ENCODE measurements at regions not wholly inside any gene's neighbourhood (a gene's known extent, or its start where the extent isn't known, plus 50 kb on each side); places are given as distances from the start of the nearest gene placed in this dataset.

DNA sequence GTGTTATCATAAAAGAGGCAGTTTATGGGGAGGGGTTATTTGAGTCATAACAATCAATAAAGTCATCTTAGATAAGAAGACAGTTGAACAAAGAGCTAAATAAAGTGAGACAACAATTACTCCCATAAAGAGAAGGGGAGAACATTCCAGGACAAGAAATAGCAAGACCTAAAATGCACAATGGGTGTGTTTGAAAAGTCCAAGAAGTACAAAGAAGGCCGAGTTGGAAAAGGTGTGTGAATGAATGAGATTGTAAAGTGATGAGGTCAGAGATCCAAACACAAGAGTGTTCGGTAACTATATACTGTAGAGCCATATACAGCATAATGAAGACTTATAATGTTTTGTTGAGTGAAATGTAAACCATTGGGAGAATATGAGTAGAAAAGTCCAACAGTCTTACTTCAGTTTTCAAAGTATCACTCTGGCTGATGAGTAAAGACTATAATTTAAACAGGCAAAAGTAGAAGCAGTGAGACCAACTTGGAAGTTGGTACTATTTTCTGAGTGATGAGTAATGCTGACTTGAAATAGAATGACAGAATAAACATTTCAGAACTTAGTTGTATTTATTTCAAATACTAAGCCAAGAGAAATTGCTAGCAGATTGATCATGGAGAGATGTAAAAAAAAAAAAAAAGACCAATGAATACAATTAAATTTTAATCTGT is 868.7 kb upstream of the CDH9 start:
- no peak for DNase-seq (ENCODE audit: low spot score)
- no peaks in the 10 kb centered on the region for H3K27me3 ChIP-seq
- no peaks in the 10 kb centered on the region for H3K36me3 ChIP-seq
- no peaks in the 10 kb centered on the region for H3K4me1 ChIP-seq
- H3K9me3 ChIP-seq = no peaks in the 10 kb centered on the region
- no peak overlapping the region for H3K4me3 ChIP-seq
- no peak overlapping the region for H3K27ac ChIP-seq
- TF ChIP-seq CTCF (IDR thresholded peaks at IDR 0.05) = no peak

DNA sequence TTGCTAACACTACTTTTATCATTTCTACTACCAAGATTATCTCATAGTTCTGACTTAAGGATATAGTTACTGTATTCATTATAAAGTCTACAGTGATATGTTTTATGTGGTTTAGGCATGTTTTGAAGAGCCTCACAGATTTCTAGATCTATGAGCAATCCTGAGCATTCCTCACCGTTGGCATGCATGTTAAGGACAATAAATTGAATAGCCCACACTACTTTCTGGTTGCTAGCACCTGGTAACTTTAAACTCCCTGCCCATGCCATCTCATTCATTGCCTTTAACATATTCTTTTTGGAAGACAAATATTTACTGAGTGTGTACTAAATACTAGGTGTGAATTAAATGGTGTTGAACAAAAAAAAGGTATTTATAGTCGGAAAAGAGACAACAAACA is 868.1 kb upstream of the CDH9 start:
- Histone ChIP-seq H3K27ac (no peak overlapping the region), H3K4me3 (no peak overlapping the region), H3K4me1 (no peaks in the 10 kb centered on the region), H3K36me3 (no peaks in the 10 kb centered on the region), H3K9me3 (no peaks in the 10 kb centered on the region), H3K27me3 (no peaks in the 10 kb centered on the region)
- TF ChIP-seq CTCF (IDR thresholded peaks at IDR 0.05) = no peak
- DNase-seq (ENCODE audit: low spot score) = no peak

DNA sequence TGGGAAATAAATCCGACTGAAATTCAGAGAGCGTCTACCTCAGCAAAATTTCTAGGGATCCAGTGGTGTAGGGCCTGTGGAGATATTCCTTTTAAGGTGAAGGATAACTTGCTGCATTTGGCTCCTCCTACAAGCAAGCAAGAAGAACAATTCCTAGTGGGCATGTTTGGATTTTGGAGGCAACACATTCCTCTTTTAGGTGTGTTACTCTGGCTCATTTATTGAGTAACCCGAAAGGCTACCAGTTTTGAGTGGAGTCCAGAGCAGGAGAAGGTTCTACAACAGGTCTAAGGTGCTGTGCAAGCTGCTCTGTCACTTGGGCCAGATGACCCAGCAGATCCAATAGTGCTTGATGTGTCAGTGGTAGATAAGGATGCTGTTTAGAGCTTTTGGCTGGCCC is 862.4 kb upstream of the CDH9 start:
- H3K27ac ChIP-seq = no peak overlapping the region
- H3K4me1 ChIP-seq = no peaks in the 10 kb centered on the region
- no peaks in the 10 kb centered on the region for H3K27me3 ChIP-seq
- no peak for TF ChIP-seq CTCF (IDR thresholded peaks at IDR 0.05)
- no peak overlapping the region for H3K4me3 ChIP-seq
- H3K9me3 ChIP-seq = no peaks in the 10 kb centered on the region
- H3K36me3 ChIP-seq = no peaks in the 10 kb centered on the region
- no peak for DNase-seq (ENCODE audit: low spot score)

GRCh38 chr5:27876071-27876470 is 837.7 kb upstream of the CDH9 start:
- DNase-seq (ENCODE audit: low spot score) = no peak
- peaks cover 0 to 11% of the 10 kb centered on the region in 2 donors for H3K9me3 ChIP-seq

DNA sequence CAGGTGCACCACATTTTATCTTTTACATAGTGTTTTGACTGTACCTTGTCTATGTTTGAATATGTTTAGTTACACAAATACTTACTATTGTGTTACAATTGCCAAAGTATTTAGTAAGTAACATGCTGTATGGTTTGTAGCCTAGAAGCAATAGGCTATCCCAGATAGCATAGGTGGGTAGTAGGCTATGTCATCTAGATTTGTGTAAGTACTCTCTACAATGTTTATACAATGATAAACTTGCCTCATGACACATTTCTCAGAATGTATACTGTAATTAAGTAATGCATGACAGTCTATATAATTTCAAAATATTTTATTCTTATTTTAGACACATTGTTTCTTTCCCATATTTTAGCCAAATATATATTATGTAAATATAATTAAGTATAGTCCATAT is 836.8 kb upstream of the CDH9 start:
- H3K4me1 ChIP-seq = no peaks in the 10 kb centered on the region
- no peaks in the 10 kb centered on the region for H3K36me3 ChIP-seq
- no peak for TF ChIP-seq CTCF (IDR thresholded peaks at IDR 0.05)
- H3K4me3 ChIP-seq = no peak overlapping the region
- H3K9me3 ChIP-seq = peaks cover 0 to 11% of the 10 kb centered on the region in 2 donors
- no peak for DNase-seq (ENCODE audit: low spot score)
- no peaks in the 10 kb centered on the region for H3K27me3 ChIP-seq
- no peak overlapping the region for H3K27ac ChIP-seq

More at GRCh38 chr5:27876071-27876470, 837.7 kb upstream of the CDH9 start:
- TF ChIP-seq CTCF (IDR thresholded peaks at IDR 0.05) = no peak
- no peaks in the 10 kb centered on the region for H3K36me3 ChIP-seq
- H3K4me3 ChIP-seq = no peak overlapping the region
- no peaks in the 10 kb centered on the region for H3K4me1 ChIP-seq
- no peaks in the 10 kb centered on the region for H3K27me3 ChIP-seq
- no peak overlapping the region for H3K27ac ChIP-seq

- DNase-seq (ENCODE audit: low spot score) = no peak
- H3K4me3 ChIP-seq = no peak overlapping the region
- no peaks in the 10 kb centered on the region for H3K4me1 ChIP-seq
- H3K36me3 ChIP-seq = no peaks in the 10 kb centered on the region
- H3K27me3 ChIP-seq = no peaks in the 10 kb centered on the region
- no peak for TF ChIP-seq CTCF (IDR thresholded peaks at IDR 0.05)
- no peak overlapping the region for H3K27ac ChIP-seq
- H3K9me3 ChIP-seq = peaks cover 0 to 4% of the 10 kb centered on the region in 2 donors
These were observed 829.9 kb upstream of the CDH9 start for GRCh38 chr5:27868292-27868691.
